ENCODE measurements at regions not wholly inside any gene's neighbourhood (a gene's known extent, or its start where the extent isn't known, plus 50 kb on each side); places are given as distances from the start of the nearest gene placed in this dataset.
"Not testable (repeated sequence)": the region's sequence is repeated elsewhere in the genome, so short reads cannot be mapped to it uniquely, and the experiment has no call there.

DNA sequence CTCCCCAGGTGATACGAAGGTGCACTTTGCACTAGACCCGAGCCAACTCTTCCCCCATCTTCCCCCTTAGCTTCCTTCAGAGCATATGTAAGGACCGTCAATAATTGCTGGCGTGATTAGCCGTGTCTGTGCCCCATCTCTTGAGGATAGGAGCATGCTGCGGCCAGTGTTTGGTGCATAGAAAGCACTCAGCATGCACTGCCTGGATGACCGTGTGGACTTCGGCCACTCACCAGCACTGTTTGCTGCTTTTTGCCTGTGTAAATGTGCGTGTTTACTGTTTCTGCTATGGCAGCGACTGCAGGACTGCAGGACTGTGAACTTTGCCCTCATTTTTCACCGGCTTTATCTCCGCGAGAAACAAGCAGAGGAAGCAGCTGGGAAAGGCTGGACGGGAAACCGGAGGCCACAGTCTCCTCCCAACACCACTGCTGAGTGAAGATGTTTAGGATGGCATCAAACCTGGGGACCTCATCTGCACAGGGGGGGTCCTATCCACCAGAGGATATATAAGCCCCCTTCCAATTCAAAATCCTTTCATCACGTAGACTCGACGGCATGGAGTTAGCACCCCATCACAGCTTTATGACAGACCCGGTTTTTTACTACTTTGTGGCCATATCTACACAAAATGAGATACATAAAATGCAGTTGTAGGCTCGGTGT, 150.6 kb upstream of the AFDN start:
- no peak for DNase-seq

DNA sequence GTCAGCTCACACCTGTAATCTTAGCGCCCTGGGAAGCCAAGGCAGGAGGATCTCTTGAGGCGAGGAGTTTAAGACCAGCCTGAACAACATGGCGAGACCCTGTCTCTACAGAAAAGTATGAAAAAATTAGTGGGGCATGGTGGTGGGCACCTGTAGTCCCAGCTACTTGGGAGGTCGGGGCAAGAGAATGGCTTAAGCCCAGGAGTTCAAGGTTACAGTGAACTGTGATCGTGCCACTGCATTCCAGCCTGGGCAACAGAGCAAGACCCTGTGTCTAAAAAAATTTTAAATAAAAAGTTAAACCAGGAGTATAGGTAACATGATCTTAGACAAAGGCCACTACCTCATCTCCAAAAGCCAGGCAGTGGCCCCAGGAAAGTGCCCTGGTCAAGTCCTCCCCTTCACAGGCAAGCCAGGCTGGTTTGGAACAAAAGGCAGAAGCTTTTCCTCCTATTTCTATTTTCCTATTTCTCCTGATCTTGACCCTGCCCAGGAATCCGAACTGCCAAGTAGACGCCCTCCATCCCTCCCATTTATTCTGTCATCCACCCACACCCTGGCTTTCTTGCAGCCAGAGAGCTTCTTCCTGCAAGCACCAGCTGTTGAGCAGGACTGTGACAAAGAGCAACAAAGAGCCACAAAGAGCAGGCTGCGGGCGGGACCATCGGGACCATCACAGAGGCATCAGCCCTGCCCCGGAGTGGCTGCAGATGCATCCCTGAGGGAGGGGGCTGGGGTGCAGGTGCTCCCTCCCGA, 149.9 kb upstream of the AFDN start:
- no peak for DNase-seq

GRCh38 chr6:167677422-167677789, 149.3 kb upstream of the AFDN start:
- no peak for DNase-seq

DNA sequence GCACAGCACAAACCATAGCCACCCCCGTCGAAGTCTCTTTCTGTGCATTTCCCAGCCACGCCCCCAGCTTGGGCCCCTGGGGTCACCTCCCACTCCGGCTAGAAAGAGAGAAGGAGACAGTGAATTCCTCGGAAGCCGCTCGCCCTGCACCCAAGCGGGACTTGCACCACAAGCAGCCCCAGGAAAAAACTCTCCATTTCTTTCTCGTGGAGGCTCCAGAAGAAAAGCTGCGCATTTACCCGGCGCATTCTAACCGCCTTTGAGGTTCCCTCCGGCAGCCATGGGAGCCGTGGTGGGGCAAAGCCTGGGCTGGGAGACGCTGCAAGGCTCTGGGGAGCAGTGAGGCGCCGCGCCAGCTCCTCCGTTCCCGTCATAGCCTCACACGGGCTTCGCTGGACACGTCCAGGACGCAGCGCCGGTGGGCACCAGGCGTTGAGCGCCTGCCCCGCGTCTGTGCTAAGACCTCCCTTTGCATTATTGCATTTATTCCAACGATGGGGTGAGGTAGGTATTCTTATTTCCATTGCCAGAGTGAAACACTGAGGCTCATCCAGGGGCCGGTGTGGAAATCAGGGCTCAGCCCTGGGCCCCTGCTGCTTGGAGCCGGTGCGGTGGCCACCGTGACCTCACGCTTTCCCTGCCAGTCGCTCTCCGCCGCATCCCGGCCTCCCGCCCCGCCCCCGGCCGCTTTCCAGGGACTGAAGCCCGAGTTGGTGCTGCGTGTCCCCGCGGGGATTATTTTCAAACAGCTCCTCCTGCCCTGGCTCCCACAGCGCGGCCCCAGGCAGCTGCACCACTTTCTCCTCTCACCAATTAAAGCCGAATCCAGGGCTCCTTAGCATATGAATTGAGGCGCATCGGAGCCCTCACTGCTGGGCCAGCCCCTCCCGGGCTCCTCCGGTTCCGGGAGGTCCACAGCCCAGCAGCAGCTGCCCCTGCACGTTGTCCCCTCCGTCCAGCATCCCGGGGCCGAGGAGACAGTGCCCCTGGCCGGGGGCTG, 148.3 kb upstream of the AFDN start:
- no peak for DNase-seq

GRCh38 chr6:167679122-167679736, 147.5 kb upstream of the AFDN start:
- DNase-seq, result no peak

DNA sequence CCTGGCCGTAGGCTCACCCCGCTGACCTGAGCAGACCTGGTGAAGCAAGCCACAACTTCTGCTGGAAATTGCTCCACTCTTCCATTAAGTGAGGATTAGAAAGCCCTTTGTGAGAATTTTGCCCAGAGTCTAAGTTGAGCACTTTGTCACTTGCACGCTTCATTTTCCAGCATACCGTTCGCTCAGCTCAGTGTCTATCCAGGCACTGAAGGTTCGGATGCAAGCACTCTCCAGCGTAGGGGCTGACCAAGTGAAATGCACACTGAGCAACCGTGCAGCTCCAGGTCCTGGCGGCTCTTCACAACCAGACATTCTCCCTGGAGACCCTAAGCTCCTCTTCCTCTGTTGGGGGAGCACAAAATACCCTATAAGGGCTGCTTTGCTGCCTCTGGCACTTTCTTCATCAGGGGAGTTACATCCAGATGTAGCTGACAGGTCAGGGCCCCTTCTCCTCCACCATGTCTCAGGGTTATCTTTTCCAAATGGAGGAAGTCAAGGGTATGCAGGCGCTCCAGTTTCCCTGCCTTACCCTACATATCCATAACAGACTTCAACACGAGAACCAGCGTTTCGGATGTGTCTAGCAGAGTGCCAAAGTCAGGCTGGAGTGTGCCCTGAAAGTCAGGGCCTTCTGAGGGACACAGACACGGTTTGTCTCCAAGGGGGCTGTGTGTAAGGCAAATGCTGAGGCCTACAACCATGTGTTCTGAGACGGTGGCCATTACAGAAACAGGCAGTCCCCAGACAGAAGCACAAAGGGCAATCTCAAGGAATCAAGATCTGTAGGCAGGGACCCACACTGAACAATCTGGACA, 146.7 kb upstream of the AFDN start:
- DNase-seq, result no peak

- DNase-seq, result no peak
Observed at GRCh38 chr6:167680605-167681149, 146.0 kb upstream of the AFDN start.

GRCh38 chr6:167682125-167682524, 144.6 kb upstream of the AFDN start:
- DNase-seq, result no peak

- DNase-seq, result no peak
Observed at GRCh38 chr6:167682546-167683027, 144.1 kb upstream of the AFDN start.

GRCh38 chr6:167683028-167683862, 143.5 kb upstream of the AFDN start:
- DNase-seq, result no peak

DNA sequence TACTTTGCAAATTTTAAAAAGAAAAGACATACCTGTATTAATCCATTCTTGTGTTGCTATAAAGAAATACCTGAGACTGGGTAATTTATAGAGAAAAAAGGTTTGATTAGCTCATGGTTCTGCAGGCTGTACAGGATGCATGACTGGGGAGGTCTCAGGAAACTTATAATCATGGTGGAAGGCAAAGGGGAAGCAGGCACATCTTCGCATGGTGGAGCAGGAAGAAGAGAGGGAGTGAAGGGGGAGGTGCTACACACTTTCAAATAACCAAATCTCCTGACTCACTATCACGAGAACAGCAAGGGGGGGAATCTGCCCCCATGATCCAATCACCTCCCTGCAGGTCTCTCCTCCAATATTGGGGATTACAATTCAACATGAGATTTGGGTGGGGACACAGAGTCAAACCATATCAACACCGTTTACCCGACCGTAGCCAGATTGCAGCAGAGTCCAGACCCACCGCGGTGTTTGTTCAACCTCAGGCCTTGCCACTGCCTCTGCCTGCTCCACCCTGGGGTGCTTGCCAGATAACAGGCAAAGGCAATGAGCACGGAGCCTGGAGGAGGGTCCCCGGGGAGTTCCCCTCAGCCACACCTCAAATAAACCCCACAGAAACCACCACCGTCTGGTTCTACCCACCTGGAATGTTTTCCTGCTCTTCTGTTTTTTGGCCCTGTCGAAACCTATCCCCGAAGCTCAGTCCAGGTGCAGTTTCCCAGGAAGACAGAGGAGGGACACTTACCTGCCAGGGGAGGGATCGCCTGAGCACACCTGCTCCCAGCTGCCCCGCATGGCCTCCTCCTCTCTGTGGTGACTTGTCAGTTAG, 142.2 kb upstream of the AFDN start:
- DNase-seq, result no peak

DNA sequence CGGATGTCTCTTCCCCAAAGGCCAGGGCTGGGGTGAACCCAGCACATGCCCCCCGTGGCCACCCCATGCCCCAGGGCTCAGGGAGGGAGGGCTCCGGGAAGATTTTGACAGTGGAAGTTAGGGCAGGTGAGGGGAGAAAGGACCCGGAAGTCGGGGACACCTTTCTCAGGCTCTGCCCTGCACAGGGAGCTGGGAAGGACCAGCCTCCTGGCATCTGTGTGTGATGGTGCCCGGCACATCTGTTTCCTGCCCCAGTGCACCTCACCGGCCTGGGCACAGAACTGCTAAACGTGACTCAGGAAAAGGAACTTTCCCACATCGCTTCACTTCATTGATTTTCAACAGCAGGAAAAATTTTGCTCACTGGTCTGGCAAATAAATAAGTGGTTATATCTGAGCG, 141.1 kb upstream of the AFDN start:
- no peak for DNase-seq

DNA sequence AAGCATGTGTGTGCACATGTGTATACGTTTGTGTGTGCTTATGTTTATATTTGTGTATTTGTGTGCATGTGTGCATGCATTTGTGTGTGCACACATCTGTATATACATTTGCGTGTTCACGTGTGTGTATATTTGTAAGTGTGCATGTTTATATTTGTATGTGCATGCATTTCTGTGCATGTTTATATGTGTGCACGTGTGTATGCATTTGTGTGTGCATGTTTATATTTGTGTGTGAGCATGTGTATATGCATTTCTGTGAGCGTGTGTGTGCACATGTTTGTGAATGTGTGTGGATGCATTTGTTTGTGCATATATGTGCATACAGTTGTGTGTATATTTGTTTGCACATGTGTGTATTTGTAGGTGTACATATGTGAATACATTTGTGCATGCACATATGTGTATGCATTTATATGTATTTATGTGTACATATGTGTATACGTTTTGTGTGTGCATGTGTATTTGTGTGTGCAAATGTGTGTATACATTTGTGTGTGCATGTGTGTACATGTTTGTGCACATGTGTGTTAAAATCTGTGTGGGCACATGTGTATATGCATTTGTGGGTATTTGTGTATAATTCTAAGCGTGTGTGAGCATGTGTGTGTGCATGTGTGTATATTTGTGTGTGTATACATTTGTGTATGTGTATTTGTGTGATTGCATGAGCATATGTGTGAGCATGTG, 140.4 kb upstream of the AFDN start:
- no peak for DNase-seq

- DNase-seq, result no peak
Observed at GRCh38 chr6:167687116-167687725, 139.5 kb upstream of the AFDN start.

GRCh38 chr6:167688123-167688522, 138.6 kb upstream of the AFDN start:
- DNase-seq, result no peak

DNA sequence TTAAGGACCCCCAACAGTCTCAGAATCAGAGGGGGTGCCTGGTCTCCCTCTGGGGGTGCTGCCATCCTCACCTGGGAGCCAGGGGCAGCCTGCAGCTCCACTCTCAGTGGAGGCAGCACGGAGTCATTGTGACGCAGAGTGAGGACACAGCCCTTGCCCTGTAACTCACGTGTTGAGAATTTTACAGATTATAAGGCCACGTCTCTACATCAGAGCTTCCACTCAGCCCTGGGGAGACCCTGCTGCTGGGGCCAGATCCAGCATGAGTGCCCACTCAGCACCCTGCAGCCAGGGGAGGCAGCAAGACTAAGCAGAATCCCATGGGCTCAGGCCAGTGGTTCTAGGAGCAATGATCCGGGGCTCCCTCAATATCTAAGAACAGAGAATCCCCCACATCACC, 137.4 kb upstream of the AFDN start:
- no peak for DNase-seq

- DNase-seq, result no peak
Observed at GRCh38 chr6:167689751-167690150, 137.0 kb upstream of the AFDN start.

DNA sequence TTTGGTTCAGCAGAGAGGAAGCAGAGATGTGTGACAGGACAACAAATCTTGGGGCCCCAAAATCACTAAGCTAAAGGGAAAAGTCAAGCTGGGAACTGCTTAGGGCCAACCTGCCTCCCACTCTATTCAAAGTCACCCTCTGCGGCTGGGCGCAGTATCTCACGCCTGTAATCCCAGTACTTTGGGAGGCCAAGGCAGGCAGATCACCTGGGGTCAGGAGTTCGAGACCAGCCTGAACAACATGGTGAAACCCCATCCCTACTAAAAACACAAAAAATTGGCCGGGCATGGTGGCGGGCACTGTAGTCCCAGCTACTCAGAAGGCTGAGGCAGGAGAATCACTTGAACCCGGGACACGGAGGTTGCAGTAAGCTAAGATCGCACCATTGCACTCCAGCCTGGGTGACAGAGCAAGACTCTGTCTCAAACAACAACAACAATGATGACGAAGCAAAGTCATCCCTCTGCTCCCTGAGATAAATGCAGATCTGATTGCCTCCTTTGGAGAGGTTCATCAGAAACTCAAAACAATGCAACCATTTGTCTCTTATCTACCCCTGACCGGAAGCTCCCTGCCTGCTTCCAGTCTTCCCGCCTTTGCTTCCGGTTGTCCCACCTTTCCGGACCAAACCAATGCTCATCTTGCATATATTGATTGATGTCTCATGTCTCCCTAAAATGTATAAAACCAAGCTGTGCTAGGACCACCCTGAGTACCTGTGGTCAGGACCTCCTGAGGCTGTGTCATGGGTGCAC, 136.4 kb upstream of the AFDN start:
- DNase-seq, result not testable (repeated sequence)
